Activated naive CD8-positive, alpha-beta T cell treated with anti-CD3 and anti-CD28 coated beads for 36 hours (primary cell): ENCODE measurements at regions not wholly inside any gene's neighbourhood (a gene's known extent, or its start where the extent isn't known, plus 50 kb on each side); places are given as distances from the start of the nearest gene placed in this dataset.

Source experiments
- DNase-seq: peaks from one replicate; pipeline ENCODE4 v3.0.0; 2021
- H3K27ac Mint-ChIP-seq: one replicate; pipeline ENCODE4 v1.8.0; 2022; ENCODE audit warnings: mild to moderate bottlenecking, moderate library complexity, mixed read lengths
- H3K27me3 Mint-ChIP-seq: one replicate; pipeline ENCODE4 v1.8.0; 2022; ENCODE audit warnings: mild to moderate bottlenecking, mixed read lengths
- H3K36me3 Mint-ChIP-seq: one replicate; pipeline ENCODE4 v1.8.0; 2021; ENCODE audit warnings: mild to moderate bottlenecking, mixed read lengths
- H3K4me1 Mint-ChIP-seq: one replicate; pipeline ENCODE4 v1.8.0; 2021; ENCODE audit warnings: mixed read lengths
- H3K4me3 Mint-ChIP-seq: one replicate; pipeline ENCODE4 v1.8.0; 2022; ENCODE audit warnings: mild to moderate bottlenecking, moderate library complexity, mixed read lengths
- H3K9me3 Mint-ChIP-seq: one replicate; pipeline ENCODE4 v1.8.0; 2022; ENCODE audit warnings: mixed read lengths

- no peaks in the 10 kb centered on the region for H3K4me1 Mint-ChIP-seq
- no peak overlapping the region for H3K27ac Mint-ChIP-seq
Observed at GRCh38 chr6:1067346-1067745, 244.6 kb upstream of the FOXQ1 start.

GRCh38 chr6:1066449-1067090, 245.3 kb upstream of the FOXQ1 start:
- H3K27me3 Mint-ChIP-seq, result peaks cover 21% of the 10 kb centered on the region
- DNase-seq, result no peak
- H3K4me3 Mint-ChIP-seq, result no peak overlapping the region
- no peaks in the 10 kb centered on the region for H3K4me1 Mint-ChIP-seq
- H3K36me3 Mint-ChIP-seq, result no peaks in the 10 kb centered on the region
- H3K27ac Mint-ChIP-seq, result no peak overlapping the region
- H3K9me3 Mint-ChIP-seq, result no peaks in the 10 kb centered on the region

More at GRCh38 chr6:1067346-1067745, 244.6 kb upstream of the FOXQ1 start:
- no peaks in the 10 kb centered on the region for H3K9me3 Mint-ChIP-seq
- DNase-seq, result no peak
- H3K36me3 Mint-ChIP-seq, result no peaks in the 10 kb centered on the region
- H3K4me3 Mint-ChIP-seq, result no peak overlapping the region
- H3K27me3 Mint-ChIP-seq, result peaks cover 18% of the 10 kb centered on the region

- peaks cover 21% of the 10 kb centered on the region for H3K27me3 Mint-ChIP-seq
- H3K4me1 Mint-ChIP-seq, result no peaks in the 10 kb centered on the region
- no peak overlapping the region for H3K4me3 Mint-ChIP-seq
- no peaks in the 10 kb centered on the region for H3K9me3 Mint-ChIP-seq
- H3K36me3 Mint-ChIP-seq, result no peaks in the 10 kb centered on the region
- H3K27ac Mint-ChIP-seq, result no peak overlapping the region
- no peak for DNase-seq
Observed at GRCh38 chr6:1065986-1066385, 245.9 kb upstream of the FOXQ1 start.

- no peak overlapping the region for H3K27ac Mint-ChIP-seq
- H3K4me1 Mint-ChIP-seq, result no peaks in the 10 kb centered on the region
- DNase-seq, result no peak
- no peak overlapping the region for H3K4me3 Mint-ChIP-seq
- H3K36me3 Mint-ChIP-seq, result no peaks in the 10 kb centered on the region
- H3K9me3 Mint-ChIP-seq, result no peaks in the 10 kb centered on the region
- peaks cover 9% of the 10 kb centered on the region for H3K27me3 Mint-ChIP-seq
Observed at GRCh38 chr6:1063671-1064355, 248.1 kb upstream of the FOXQ1 start.

- Mint-ChIP-seq H3K4me3 (no peak overlapping the region), H3K27ac (no peak overlapping the region), H3K9me3 (no peaks in the 10 kb centered on the region), H3K4me1 (no peaks in the 10 kb centered on the region), H3K36me3 (no peaks in the 10 kb centered on the region), H3K27me3 (peaks cover 7% of the 10 kb centered on the region)
- no peak for DNase-seq
Observed at GRCh38 chr6:1062786-1063545, 248.9 kb upstream of the FOXQ1 start.

- H3K36me3 Mint-ChIP-seq, result no peaks in the 10 kb centered on the region
- H3K27me3 Mint-ChIP-seq, result peaks cover 7% of the 10 kb centered on the region
- no peak overlapping the region for H3K4me3 Mint-ChIP-seq
- H3K27ac Mint-ChIP-seq, result no peak overlapping the region
- H3K9me3 Mint-ChIP-seq, result no peaks in the 10 kb centered on the region
- DNase-seq, result no peak
- H3K4me1 Mint-ChIP-seq, result no peaks in the 10 kb centered on the region
Observed at GRCh38 chr6:1059596-1059995, 252.3 kb upstream of the FOXQ1 start.

GRCh38 chr6:1057490-1058135, 254.3 kb upstream of the FOXQ1 start:
- DNase-seq, result no peak
- Mint-ChIP-seq H3K27ac (no peak overlapping the region), H3K4me3 (no peak overlapping the region), H3K36me3 (no peaks in the 10 kb centered on the region), H3K27me3 (peaks cover 3% of the 10 kb centered on the region), H3K9me3 (no peaks in the 10 kb centered on the region), H3K4me1 (no peaks in the 10 kb centered on the region)

GRCh38 chr6:1055015-1055921, 256.6 kb upstream of the FOXQ1 start:
- Mint-ChIP-seq H3K27ac (no peak overlapping the region), H3K9me3 (no peaks in the 10 kb centered on the region), H3K4me1 (no peaks in the 10 kb centered on the region), H3K36me3 (no peaks in the 10 kb centered on the region), H3K27me3 (peaks cover 4% of the 10 kb centered on the region), H3K4me3 (no peak overlapping the region)
- no peak for DNase-seq

- no peak for DNase-seq
- no peak overlapping the region for H3K27ac Mint-ChIP-seq
- H3K36me3 Mint-ChIP-seq, result no peaks in the 10 kb centered on the region
- peaks cover 8% of the 10 kb centered on the region for H3K27me3 Mint-ChIP-seq
- H3K9me3 Mint-ChIP-seq, result no peaks in the 10 kb centered on the region
- no peak overlapping the region for H3K4me3 Mint-ChIP-seq
- no peaks in the 10 kb centered on the region for H3K4me1 Mint-ChIP-seq
Observed at GRCh38 chr6:1054653-1055014, 257.3 kb upstream of the FOXQ1 start.

- Mint-ChIP-seq H3K36me3 (no peaks in the 10 kb centered on the region), H3K4me1 (no peaks in the 10 kb centered on the region), H3K27ac (no peak overlapping the region), H3K27me3 (peaks cover 12% of the 10 kb centered on the region), H3K9me3 (no peaks in the 10 kb centered on the region), H3K4me3 (no peak overlapping the region)
- no peak for DNase-seq
Observed at GRCh38 chr6:1053586-1053985, 258.3 kb upstream of the FOXQ1 start.

GRCh38 chr6:1052262-1052661, 259.6 kb upstream of the FOXQ1 start:
- no peak overlapping the region for H3K4me3 Mint-ChIP-seq

GRCh38 chr6:1049900-1050299, 262.0 kb upstream of the FOXQ1 start:
- Mint-ChIP-seq H3K9me3 (no peaks in the 10 kb centered on the region), H3K27me3 (peaks cover 44% of the 10 kb centered on the region), H3K27ac (no peak overlapping the region), H3K36me3 (no peaks in the 10 kb centered on the region), H3K4me3 (no peak overlapping the region), H3K4me1 (no peaks in the 10 kb centered on the region)
- no peak for DNase-seq

More at GRCh38 chr6:1052262-1052661, 259.6 kb upstream of the FOXQ1 start:
- H3K9me3 Mint-ChIP-seq, result no peaks in the 10 kb centered on the region
- no peak for DNase-seq
- H3K36me3 Mint-ChIP-seq, result no peaks in the 10 kb centered on the region
- no peak overlapping the region for H3K27ac Mint-ChIP-seq
- H3K4me1 Mint-ChIP-seq, result no peaks in the 10 kb centered on the region
- peaks cover 23% of the 10 kb centered on the region for H3K27me3 Mint-ChIP-seq

- H3K9me3 Mint-ChIP-seq, result no peaks in the 10 kb centered on the region
- H3K4me1 Mint-ChIP-seq, result no peaks in the 10 kb centered on the region
- H3K4me3 Mint-ChIP-seq, result no peak overlapping the region
- no peak overlapping the region for H3K27ac Mint-ChIP-seq
- no peak for DNase-seq
- H3K36me3 Mint-ChIP-seq, result no peaks in the 10 kb centered on the region
- H3K27me3 Mint-ChIP-seq, result peaks cover 50% of the 10 kb centered on the region
Observed at GRCh38 chr6:1049170-1049569, 262.7 kb upstream of the FOXQ1 start.

GRCh38 chr6:1047981-1048541, 263.8 kb upstream of the FOXQ1 start:
- DNase-seq, result no peak
- Mint-ChIP-seq H3K4me3 (no peak overlapping the region), H3K27ac (no peak overlapping the region), H3K36me3 (no peaks in the 10 kb centered on the region), H3K27me3 (peaks cover 59% of the 10 kb centered on the region), H3K4me1 (no peaks in the 10 kb centered on the region), H3K9me3 (no peaks in the 10 kb centered on the region)
